Parathyroid adenoma (tissue), 2 donors: ENCODE measurements at regions not wholly inside any gene's neighbourhood (a gene's known extent, or its start where the extent isn't known, plus 50 kb on each side); places are given as distances from the start of the nearest gene placed in this dataset.

ENCODE experiments used
- H2AFZ ChIP-seq: fragments of 300-600 bp; sonication (generic); one replicate; pipeline ENCODE4 v1.7.0; 2017; ENCODE audit warnings: antibody characterized with exemption, mild to moderate bottlenecking
- H3K27ac ChIP-seq: fragments of 300-600 bp; sonication (generic); one replicate; pipeline ENCODE4 v1.7.0; 2017
- H3K27me3 ChIP-seq: fragments of 300-600 bp; sonication (generic); one replicate; pipeline ENCODE4 v1.7.0; 2017; ENCODE audit warnings: low read length; ENCODE audit not compliant: control insufficient read depth, insufficient read depth
- H3K36me3 ChIP-seq: fragments of 300-600 bp; sonication (generic); one replicate; pipeline ENCODE4 v1.7.0; 2017; ENCODE audit warnings: low read length; ENCODE audit not compliant: control insufficient read depth, insufficient read depth
- H3K4me1 ChIP-seq: fragments of 300-600 bp; sonication (generic); one replicate; pipeline ENCODE4 v1.7.0; 2017; ENCODE audit warnings: control low read depth
- H3K4me2 ChIP-seq: fragments of 300-600 bp; sonication (generic); one replicate; pipeline ENCODE4 v1.7.0; 2017; ENCODE audit warnings: low read length
- H3K4me3 ChIP-seq: fragments of 300-600 bp; sonication (generic); one replicate; pipeline ENCODE4 v1.7.0; 2017; ENCODE audit warnings: low read depth, low read length
- H3K79me2 ChIP-seq: fragments of 300-600 bp; sonication (generic); one replicate; pipeline ENCODE4 v1.7.0; 2017; ENCODE audit warnings: control low read depth
- H3K9ac ChIP-seq: fragments of 300-600 bp; sonication (generic); one replicate; pipeline ENCODE4 v1.7.0; 2017; ENCODE audit warnings: mild to moderate bottlenecking
- H3K9me3 ChIP-seq: fragments of 300-600 bp; sonication (generic); one replicate; pipeline ENCODE4 v1.7.0; 2017; ENCODE audit warnings: low read length; ENCODE audit not compliant: control insufficient read depth
- TF ChIP-seq, protein P1 (sequence below): fragments of 300-600 bp; sonication (generic); IDR thresholded peaks from one replicate; pipeline ENCODE4 v1.7.0; 2017; ENCODE audit warnings: antibody characterized with exemption, mild to moderate bottlenecking
- donor health status: primary hyperparathyroidism.

DNA sequence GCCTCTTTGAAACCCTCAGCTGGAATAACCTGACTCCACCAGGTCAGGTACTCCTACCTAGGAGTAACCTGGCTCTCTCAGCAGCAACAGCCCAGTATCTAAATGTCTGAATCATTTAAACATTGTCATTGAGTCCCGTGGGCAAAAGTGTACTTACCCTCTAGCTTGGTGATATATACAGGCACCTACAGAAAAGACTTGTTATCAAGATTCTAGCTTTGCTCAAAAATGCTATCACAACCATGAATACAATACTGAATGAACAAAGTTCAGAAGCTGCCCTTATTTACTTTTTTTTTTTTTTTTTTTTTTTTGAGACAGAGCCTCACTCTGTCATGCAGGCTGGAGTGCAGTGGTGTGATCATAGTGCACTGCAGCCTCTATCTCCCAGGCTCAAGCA lies 268.2 kb downstream of the ZNF608 start:
- no peaks in the 10 kb centered on the region for H3K27me3 ChIP-seq
- no peaks in the 10 kb centered on the region for H3K4me1 ChIP-seq
- H3K9ac ChIP-seq: no peak overlapping the region
- no peak overlapping the region for H2AFZ ChIP-seq
- no peaks in the 10 kb centered on the region for H3K36me3 ChIP-seq
- H3K79me2 ChIP-seq: no peaks in the 10 kb centered on the region
- H3K4me2 ChIP-seq: no peak overlapping the region
- no peak overlapping the region for H3K27ac ChIP-seq
- no peak overlapping the region for H3K4me3 ChIP-seq
- H3K9me3 ChIP-seq: no peaks in the 10 kb centered on the region
- TF ChIP-seq, protein P1, sequence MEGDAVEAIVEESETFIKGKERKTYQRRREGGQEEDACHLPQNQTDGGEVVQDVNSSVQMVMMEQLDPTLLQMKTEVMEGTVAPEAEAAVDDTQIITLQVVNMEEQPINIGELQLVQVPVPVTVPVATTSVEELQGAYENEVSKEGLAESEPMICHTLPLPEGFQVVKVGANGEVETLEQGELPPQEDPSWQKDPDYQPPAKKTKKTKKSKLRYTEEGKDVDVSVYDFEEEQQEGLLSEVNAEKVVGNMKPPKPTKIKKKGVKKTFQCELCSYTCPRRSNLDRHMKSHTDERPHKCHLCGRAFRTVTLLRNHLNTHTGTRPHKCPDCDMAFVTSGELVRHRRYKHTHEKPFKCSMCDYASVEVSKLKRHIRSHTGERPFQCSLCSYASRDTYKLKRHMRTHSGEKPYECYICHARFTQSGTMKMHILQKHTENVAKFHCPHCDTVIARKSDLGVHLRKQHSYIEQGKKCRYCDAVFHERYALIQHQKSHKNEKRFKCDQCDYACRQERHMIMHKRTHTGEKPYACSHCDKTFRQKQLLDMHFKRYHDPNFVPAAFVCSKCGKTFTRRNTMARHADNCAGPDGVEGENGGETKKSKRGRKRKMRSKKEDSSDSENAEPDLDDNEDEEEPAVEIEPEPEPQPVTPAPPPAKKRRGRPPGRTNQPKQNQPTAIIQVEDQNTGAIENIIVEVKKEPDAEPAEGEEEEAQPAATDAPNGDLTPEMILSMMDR: no peak

DNA sequence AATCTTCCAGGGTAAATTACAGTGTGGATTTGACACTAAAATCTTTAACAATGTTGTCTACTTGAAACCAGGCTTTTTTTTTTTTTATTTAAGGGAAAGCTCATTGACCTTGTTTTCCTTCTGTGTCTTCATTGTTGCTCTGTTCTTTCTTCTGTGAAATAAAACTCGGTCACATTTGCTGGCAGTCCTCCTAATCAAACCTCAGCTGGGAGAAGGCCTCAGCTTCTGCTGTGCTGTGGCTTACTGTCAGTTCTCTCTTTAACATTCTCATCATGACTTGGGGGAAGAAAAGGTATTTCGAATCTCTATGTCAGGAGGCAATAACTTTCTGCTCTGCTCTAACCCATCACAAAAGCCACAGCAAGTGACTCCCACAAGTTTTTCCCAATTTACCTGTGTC lies 268.9 kb downstream of the ZNF608 start:
- Histone ChIP-seq H3K27ac (no peak overlapping the region), H3K4me1 (no peaks in the 10 kb centered on the region), H3K9ac (no peak overlapping the region), H3K4me2 (no peak overlapping the region), H2AFZ (peak overlapping the region; percentile 1), H3K36me3 (no peaks in the 10 kb centered on the region), H3K79me2 (no peaks in the 10 kb centered on the region), H3K9me3 (no peaks in the 10 kb centered on the region), H3K27me3 (no peaks in the 10 kb centered on the region), H3K4me3 (no peak overlapping the region)
- TF ChIP-seq, protein P1: no peak

DNA sequence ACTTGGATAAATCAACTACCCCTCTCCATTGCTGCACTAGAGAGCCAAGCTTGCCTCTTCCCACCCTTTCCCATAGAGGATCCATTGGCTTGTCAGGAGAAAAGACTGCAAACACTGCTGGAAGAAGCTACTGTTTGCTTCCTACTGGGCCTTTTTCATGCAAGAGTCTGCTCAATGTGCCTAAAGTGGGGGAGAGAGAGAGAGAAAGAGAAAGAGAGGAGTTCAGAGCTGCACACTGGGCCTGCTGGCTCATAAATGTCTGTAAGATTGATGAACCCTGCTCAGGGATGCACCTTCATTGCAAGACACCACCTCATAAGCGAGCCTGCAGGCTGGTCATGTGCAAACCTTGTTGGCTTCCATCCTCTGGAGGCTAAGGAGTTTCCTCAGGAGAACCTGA lies 269.4 kb downstream of the ZNF608 start:
- Histone ChIP-seq H3K4me3 (no peak overlapping the region), H3K36me3 (no peaks in the 10 kb centered on the region), H3K4me2 (no peak overlapping the region), H3K27ac (no peak overlapping the region), H3K4me1 (no peaks in the 10 kb centered on the region), H2AFZ (peak overlapping the region; percentile 1), H3K79me2 (no peaks in the 10 kb centered on the region), H3K9ac (no peak overlapping the region), H3K27me3 (no peaks in the 10 kb centered on the region), H3K9me3 (no peaks in the 10 kb centered on the region)
- TF ChIP-seq, protein P1: no peak

DNA sequence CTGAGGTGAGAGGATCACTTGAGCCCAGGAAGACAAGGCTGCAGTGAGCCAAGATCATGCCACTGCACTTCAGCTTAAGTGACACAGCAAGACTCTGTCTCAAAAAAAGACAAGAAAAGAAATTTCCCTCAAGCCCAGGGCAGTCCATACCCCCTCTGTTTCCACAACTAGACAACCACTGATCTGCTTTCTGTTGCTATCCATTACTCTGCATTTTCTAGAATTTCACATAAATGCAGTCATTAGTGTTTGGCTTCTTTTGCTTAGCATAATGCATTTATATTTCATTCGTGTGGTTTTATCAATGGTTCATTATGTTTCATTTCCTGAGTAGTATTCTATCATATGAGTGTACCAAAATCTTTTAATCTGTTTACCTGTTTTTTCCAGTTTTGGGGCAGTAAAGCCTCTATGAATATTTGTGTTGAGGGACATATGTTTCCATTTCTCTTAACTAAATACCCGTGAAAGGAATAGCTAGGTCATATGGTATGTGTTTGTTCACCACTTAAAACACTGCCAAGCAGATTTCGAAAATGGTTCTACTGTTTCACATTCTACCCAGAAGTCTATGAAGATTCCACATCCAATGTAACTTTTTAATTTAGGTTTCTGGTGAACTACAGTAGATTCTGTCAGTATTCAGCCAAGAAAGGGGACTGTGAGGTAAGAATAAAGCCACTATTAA lies 271.8 kb downstream of the ZNF608 start:
- Histone ChIP-seq H2AFZ (no peak overlapping the region), H3K4me2 (no peak overlapping the region), H3K9me3 (no peaks in the 10 kb centered on the region), H3K27me3 (no peaks in the 10 kb centered on the region), H3K27ac (no peak overlapping the region), H3K4me1 (no peaks in the 10 kb centered on the region), H3K79me2 (no peaks in the 10 kb centered on the region), H3K9ac (no peak overlapping the region), H3K36me3 (no peaks in the 10 kb centered on the region), H3K4me3 (no peak overlapping the region)
- TF ChIP-seq, protein P1: no peak
